Fibroblast of lung (primary cell): ENCODE measurements at regions not wholly inside any gene's neighbourhood (a gene's known extent, or its start where the extent isn't known, plus 50 kb on each side); places are given as distances from the start of the nearest gene placed in this dataset.

ENCODE experiments used
- CTCF ChIP-seq, 2 donors: IDR thresholded peaks in 1 of 2; conservative IDR thresholded peaks in 1 of 2; 1 replicate in 1 of 2; 2 replicates in 1 of 2; pipeline ENCODE4 v1.5.1; 2011 to 2012; ENCODE audit warnings: low read length in 2 of 2, control low read depth in 1 of 2, inconsistent platforms in 1 of 2, low read depth in 1 of 2, mild to moderate bottlenecking in 1 of 2
- EZH2 ChIP-seq: IDR thresholded peaks from 2 replicates; pipeline ENCODE4 v1.5.1; 2012; ENCODE audit warnings: low read length, control low read depth, mild to moderate bottlenecking; ENCODE audit errors: missing control alignments

GRCh38 chrX:5250106-5250505, 978.6 kb downstream of the NLGN4X start:
- TF ChIP-seq CTCF (conservative IDR thresholded peaks at IDR 0.05 in 1 of 2, IDR thresholded peaks at IDR 0.05 in 1 of 2; ENCODE audit: low read depth in 1 of 2, low read length in 2 of 2) (no peak), EZH2 (no peak)
